GM20000 (cell line): ENCODE measurements at regions not wholly inside any gene's neighbourhood (a gene's known extent, or its start where the extent isn't known, plus 50 kb on each side); places are given as distances from the start of the nearest gene placed in this dataset.

ENCODE experiments used
- DNase-seq: peaks from one replicate; pipeline ENCODE4 v3.0.0; 2012; ENCODE audit warnings: low spot score
- CTCF ChIP-seq: IDR thresholded peaks from 2 replicates; pipeline ENCODE4 v1.5.1; 2012; ENCODE audit warnings: mild to moderate bottlenecking, control low read depth; ENCODE audit errors: extremely low read depth, missing control alignments

- DNase-seq = no peak
- TF ChIP-seq CTCF = no peak
Observed at GRCh38 chr19:31560086-31561060, 211.1 kb upstream of the TSHZ3 start.

DNA sequence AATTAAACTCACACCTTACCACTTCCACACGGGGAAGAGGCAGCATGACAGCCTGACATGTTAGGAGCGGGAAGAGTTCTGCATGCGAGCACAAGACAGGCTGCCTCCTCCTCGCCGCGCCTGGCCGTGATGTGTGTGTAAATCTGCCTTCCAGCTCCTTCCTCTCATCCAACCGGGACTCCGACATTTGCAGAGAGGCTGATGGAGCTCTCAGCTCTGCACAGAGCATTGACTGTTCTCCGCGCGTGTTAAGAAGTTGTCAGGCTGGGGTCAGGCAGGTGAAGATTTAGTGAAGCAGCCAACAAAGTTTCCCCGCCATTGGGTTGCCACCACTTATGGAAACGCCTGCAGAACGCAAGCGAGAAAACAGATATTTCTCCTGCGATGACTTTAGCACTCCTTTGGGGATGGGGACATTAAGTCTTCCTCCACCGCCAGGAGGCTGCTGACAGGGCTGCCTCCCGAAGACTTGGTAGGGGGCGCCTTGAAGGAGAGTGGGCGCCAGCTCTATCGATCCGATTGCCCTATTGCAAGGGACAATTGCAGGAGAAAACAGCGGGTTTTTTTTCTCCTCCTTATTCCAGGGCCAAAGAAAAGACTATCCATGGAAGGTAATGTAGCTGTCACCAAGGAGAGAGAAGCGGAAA is 213.9 kb upstream of the TSHZ3 start:
- no peak for DNase-seq
- no peak for TF ChIP-seq CTCF

GRCh38 chr19:31567776-31568175 is 218.5 kb upstream of the TSHZ3 start:
- TF ChIP-seq CTCF = no peak
- DNase-seq = no peak

GRCh38 chr19:31568724-31569123 is 219.5 kb upstream of the TSHZ3 start:
- no peak for TF ChIP-seq CTCF
- no peak for DNase-seq

GRCh38 chr19:31570718-31571117 is 221.5 kb upstream of the TSHZ3 start:
- no peak for TF ChIP-seq CTCF
- DNase-seq = no peak

- TF ChIP-seq CTCF = no peak
- DNase-seq = no peak
Observed at GRCh38 chr19:31572102-31572975, 223.1 kb upstream of the TSHZ3 start.
